ENCODE measurements at regions not wholly inside any gene's neighbourhood (a gene's known extent, or its start where the extent isn't known, plus 50 kb on each side); places are given as distances from the start of the nearest gene placed in this dataset.

GRCh38 chr14:23787436-23787835, 151.3 kb downstream of the DHRS2 start:
- no peak for TF ChIP-seq CTCF (IDR thresholded peaks at IDR 0.05)
- H3K9me3 Mint-ChIP-seq: no peaks in the 10 kb centered on the region
- ATAC-seq (no peak), DNase-seq (no peak)
- H3K4me3 Mint-ChIP-seq: no peak overlapping the region
- no peaks in the 10 kb centered on the region for H3K36me3 Mint-ChIP-seq (ENCODE audit: low read depth)
- H3K4me1 Mint-ChIP-seq (ENCODE audit: low read depth): no peaks in the 10 kb centered on the region
- CTCF ChIA-PET: interaction anchor here (0.6 kb wide), 1 partner anchor 155 kb away, joined by 3 read pairs; no protein-coding TSS in a partner anchor
- intact Hi-C loops (cut with micrococcal nuclease): no loop called here
- POLR2A ChIA-PET: interaction anchor here (0.9 to 1.0 kb wide), 2 partner anchors 12 to 220 kb away, joined by 3 read pairs; partner anchors contain the start of gene AP1G2
- H3K27me3 Mint-ChIP-seq: peaks cover 30% of the 10 kb centered on the region
- no peak overlapping the region for H3K27ac Mint-ChIP-seq

- CTCF ChIA-PET: no interaction called here
- Mint-ChIP-seq H3K4me3 (no peak overlapping the region), H3K27ac (no peak overlapping the region), H3K36me3 (ENCODE audit: low read depth) (no peaks in the 10 kb centered on the region), H3K9me3 (no peaks in the 10 kb centered on the region), H3K27me3 (peaks cover 25% of the 10 kb centered on the region), H3K4me1 (ENCODE audit: low read depth) (no peaks in the 10 kb centered on the region)
- TF ChIP-seq CTCF (IDR thresholded peaks at IDR 0.05): no peak
- ATAC-seq (no peak), DNase-seq (no peak)
- intact Hi-C loops (cut with micrococcal nuclease): no loop called here
- POLR2A ChIA-PET: no interaction called here
Observed at GRCh38 chr14:23789696-23790095, 153.5 kb downstream of the DHRS2 start.

- Mint-ChIP-seq H3K4me1 (ENCODE audit: low read depth) (no peaks in the 10 kb centered on the region), H3K36me3 (ENCODE audit: low read depth) (no peaks in the 10 kb centered on the region), H3K9me3 (no peaks in the 10 kb centered on the region), H3K27me3 (peaks cover 14% of the 10 kb centered on the region), H3K27ac (no peak overlapping the region), H3K4me3 (no peak overlapping the region)
- ChIA-PET POLR2A (no interaction called here), CTCF (no interaction called here)
- no peak for TF ChIP-seq CTCF (IDR thresholded peaks at IDR 0.05)
- DNase-seq: no peak
- ATAC-seq: no peak
- intact Hi-C loops (cut with micrococcal nuclease): no loop called here
Observed at GRCh38 chr14:23793532-23793931, 157.4 kb downstream of the DHRS2 start.

GRCh38 chr14:23800811-23801210, 152.8 kb upstream of the DHRS4 start:
- Mint-ChIP-seq H3K27me3 (peaks cover 13% of the 10 kb centered on the region), H3K4me1 (ENCODE audit: low read depth) (no peaks in the 10 kb centered on the region), H3K36me3 (ENCODE audit: low read depth) (no peaks in the 10 kb centered on the region), H3K27ac (no peak overlapping the region), H3K9me3 (peaks cover 10% of the 10 kb centered on the region), H3K4me3 (no peak overlapping the region)
- intact Hi-C loops (cut with micrococcal nuclease): no loop called here
- ATAC-seq (no peak), DNase-seq (no peak)
- POLR2A ChIA-PET: interaction anchor here (0.5 kb wide), 1 partner anchor 209 kb away, joined by 3 read pairs; no protein-coding TSS in a partner anchor
- TF ChIP-seq CTCF (IDR thresholded peaks at IDR 0.05): no peak
- CTCF ChIA-PET: no interaction called here

- Mint-ChIP-seq H3K27ac (no peak overlapping the region), H3K36me3 (ENCODE audit: low read depth) (no peaks in the 10 kb centered on the region), H3K4me3 (no peak overlapping the region), H3K4me1 (ENCODE audit: low read depth) (no peaks in the 10 kb centered on the region), H3K27me3 (peaks cover 12% of the 10 kb centered on the region), H3K9me3 (peaks cover 10% of the 10 kb centered on the region)
- intact Hi-C loops (cut with micrococcal nuclease): no loop called here
- DNase-seq: no peak
- ChIA-PET CTCF (no interaction called here), POLR2A (no interaction called here)
- no peak for TF ChIP-seq CTCF (IDR thresholded peaks at IDR 0.05)
- ATAC-seq: no peak
Observed at GRCh38 chr14:23801766-23802165, 151.8 kb upstream of the DHRS4 start.

Data from activated CD8-positive, alpha-beta T cell treated with anti-CD3 and anti-CD28 coated beads for 36 hours (primary cell).